ENCODE measurements at regions not wholly inside any gene's neighbourhood (a gene's known extent, or its start where the extent isn't known, plus 50 kb on each side); places are given as distances from the start of the nearest gene placed in this dataset.

- no peak overlapping the region for H3K4me3 Mint-ChIP-seq
- ATAC-seq (ENCODE audit: poor library complexity) (no peak), DNase-seq (no peak)
- no peak for TF ChIP-seq CTCF (IDR thresholded peaks at IDR 0.05)
- no peaks in the 10 kb centered on the region for H3K36me3 Mint-ChIP-seq (ENCODE audit: low read depth)
- Histone ChIP-seq H3K4me1 (ENCODE audit: insufficient read depth, low read length) (no peaks in the 10 kb centered on the region), H3K36me3 (ENCODE audit: insufficient read depth, low read length) (no peaks in the 10 kb centered on the region), H3K27ac (ENCODE audit: low read depth in 1 of 2, low read length in 2 of 2) (no peak overlapping the region), H3K27me3 (ENCODE audit: control insufficient read depth in 1 of 2, insufficient read depth in 2 of 2, low read length in 2 of 2) (peaks cover 0 to 4% of the 10 kb centered on the region in 2 experiments), H3K4me3 (ENCODE audit: low read length) (no peak overlapping the region), H3K9me3 (ENCODE audit: control insufficient read depth in 1 of 2, insufficient read depth in 1 of 2, low read length in 2 of 2) (peaks cover 0 to 13% of the 10 kb centered on the region in 2 experiments)
- ChIA-PET CTCF (no interaction called here), POLR2A (no interaction called here)
- no peaks in the 10 kb centered on the region for H3K27me3 Mint-ChIP-seq
- H3K27ac Mint-ChIP-seq: no peak overlapping the region
- intact Hi-C loops (cut with DNase I, micrococcal nuclease): no loop called here
- H3K4me1 Mint-ChIP-seq (ENCODE audit: low read depth): no peaks in the 10 kb centered on the region
- H3K9me3 Mint-ChIP-seq: peaks cover 4% of the 10 kb centered on the region
Observed at GRCh38 chr1:68623700-68624099, 126.8 kb upstream of the DEPDC1 start.

- H3K36me3 ChIP-seq (ENCODE audit: insufficient read depth, low read length): no peaks in the 10 kb centered on the region
- ATAC-seq (ENCODE audit: poor library complexity) (no peak), DNase-seq (no peak)
- H3K27ac Mint-ChIP-seq: no peak overlapping the region
- H3K4me3 Mint-ChIP-seq: no peak overlapping the region
- peaks cover 0 to 4% of the 10 kb centered on the region in 2 experiments for H3K27me3 ChIP-seq (ENCODE audit: control insufficient read depth in 1 of 2, insufficient read depth in 2 of 2, low read length in 2 of 2)
- no peak overlapping the region for H3K4me3 ChIP-seq (ENCODE audit: low read length)
- H3K4me1 ChIP-seq (ENCODE audit: insufficient read depth, low read length): no peaks in the 10 kb centered on the region
- ChIA-PET POLR2A (no interaction called here), CTCF (no interaction called here)
- intact Hi-C loops (cut with DNase I, micrococcal nuclease): no loop called here
- peaks cover 3% of the 10 kb centered on the region for H3K9me3 Mint-ChIP-seq
- no peak overlapping the region for H3K27ac ChIP-seq (ENCODE audit: low read depth in 1 of 2, low read length in 2 of 2)
- H3K4me1 Mint-ChIP-seq (ENCODE audit: low read depth): no peaks in the 10 kb centered on the region
- H3K36me3 Mint-ChIP-seq (ENCODE audit: low read depth): no peaks in the 10 kb centered on the region
- peaks cover 0 to 13% of the 10 kb centered on the region in 2 experiments for H3K9me3 ChIP-seq (ENCODE audit: control insufficient read depth in 1 of 2, insufficient read depth in 1 of 2, low read length in 2 of 2)
- no peak for TF ChIP-seq CTCF (IDR thresholded peaks at IDR 0.05)
- no peaks in the 10 kb centered on the region for H3K27me3 Mint-ChIP-seq
Observed at GRCh38 chr1:68624233-68624632, 127.4 kb upstream of the DEPDC1 start.

DNA sequence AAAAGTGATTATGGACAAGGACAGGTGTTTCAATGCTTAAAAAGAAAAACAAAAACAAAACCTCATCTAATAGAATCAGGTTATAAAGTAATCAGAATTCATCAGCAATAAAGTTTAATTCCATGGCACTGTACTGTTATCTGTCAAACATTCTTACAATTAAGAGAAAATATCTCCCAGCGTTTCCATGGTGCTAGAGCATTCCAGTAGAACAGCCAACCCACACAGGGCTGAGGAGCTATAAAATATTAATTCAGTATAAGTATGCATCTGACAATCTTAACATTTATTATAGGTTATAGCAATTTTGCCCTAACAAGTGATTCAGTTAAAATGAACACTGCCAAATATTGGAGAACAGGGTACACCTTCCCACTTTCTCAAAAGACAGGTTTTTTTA, 128.7 kb upstream of the DEPDC1 start:
- TF ChIP-seq CTCF (IDR thresholded peaks at IDR 0.05): no peak
- ChIA-PET CTCF (interaction anchor here (0.7 kb wide), 1 partner anchor 18 kb away, joined by 3 read pairs; no protein-coding TSS in a partner anchor), POLR2A (no interaction called here)
- Histone ChIP-seq H3K9me3 (ENCODE audit: control insufficient read depth in 1 of 2, insufficient read depth in 1 of 2, low read length in 2 of 2) (peaks cover 0 to 5% of the 10 kb centered on the region in 2 experiments), H3K27ac (ENCODE audit: low read depth in 1 of 2, low read length in 2 of 2) (no peak overlapping the region), H3K36me3 (ENCODE audit: insufficient read depth, low read length) (no peaks in the 10 kb centered on the region), H3K4me1 (ENCODE audit: insufficient read depth, low read length) (no peaks in the 10 kb centered on the region), H3K27me3 (ENCODE audit: control insufficient read depth in 1 of 2, insufficient read depth in 2 of 2, low read length in 2 of 2) (peaks cover 0 to 4% of the 10 kb centered on the region in 2 experiments), H3K4me3 (ENCODE audit: low read length) (no peak overlapping the region)
- Mint-ChIP-seq H3K4me3 (no peak overlapping the region), H3K9me3 (peaks cover 3% of the 10 kb centered on the region), H3K4me1 (ENCODE audit: low read depth) (no peaks in the 10 kb centered on the region), H3K27me3 (no peaks in the 10 kb centered on the region), H3K36me3 (ENCODE audit: low read depth) (no peaks in the 10 kb centered on the region), H3K27ac (no peak overlapping the region)
- DNase-seq (no peak), ATAC-seq (ENCODE audit: poor library complexity) (no peak)
- intact Hi-C loops (cut with DNase I, micrococcal nuclease): no loop called here
